ENCODE measurements at regions not wholly inside any gene's neighbourhood (a gene's known extent, or its start where the extent isn't known, plus 50 kb on each side); places are given as distances from the start of the nearest gene placed in this dataset.

DNA sequence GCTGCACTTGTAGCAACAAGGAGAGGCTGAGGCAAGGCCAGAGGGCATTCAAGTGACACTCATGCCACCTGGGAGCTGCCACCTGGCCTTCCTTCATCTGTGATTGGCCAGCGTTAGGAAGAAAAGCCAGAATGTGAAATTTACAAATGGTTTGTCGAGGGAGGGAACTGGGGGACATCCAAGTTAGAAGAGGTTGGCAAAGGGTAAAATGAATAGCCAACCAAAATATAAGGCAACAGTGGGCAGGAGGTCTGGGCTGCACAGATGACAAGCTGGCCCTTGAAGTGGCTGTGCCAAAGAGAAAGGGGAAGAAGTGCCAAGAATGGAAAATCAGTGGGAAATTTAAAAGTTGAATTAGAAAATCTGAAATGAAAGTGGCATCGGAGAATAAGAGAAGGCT, 221.4 kb downstream of the C11orf91 start:
- TF ChIP-seq, protein P1, sequence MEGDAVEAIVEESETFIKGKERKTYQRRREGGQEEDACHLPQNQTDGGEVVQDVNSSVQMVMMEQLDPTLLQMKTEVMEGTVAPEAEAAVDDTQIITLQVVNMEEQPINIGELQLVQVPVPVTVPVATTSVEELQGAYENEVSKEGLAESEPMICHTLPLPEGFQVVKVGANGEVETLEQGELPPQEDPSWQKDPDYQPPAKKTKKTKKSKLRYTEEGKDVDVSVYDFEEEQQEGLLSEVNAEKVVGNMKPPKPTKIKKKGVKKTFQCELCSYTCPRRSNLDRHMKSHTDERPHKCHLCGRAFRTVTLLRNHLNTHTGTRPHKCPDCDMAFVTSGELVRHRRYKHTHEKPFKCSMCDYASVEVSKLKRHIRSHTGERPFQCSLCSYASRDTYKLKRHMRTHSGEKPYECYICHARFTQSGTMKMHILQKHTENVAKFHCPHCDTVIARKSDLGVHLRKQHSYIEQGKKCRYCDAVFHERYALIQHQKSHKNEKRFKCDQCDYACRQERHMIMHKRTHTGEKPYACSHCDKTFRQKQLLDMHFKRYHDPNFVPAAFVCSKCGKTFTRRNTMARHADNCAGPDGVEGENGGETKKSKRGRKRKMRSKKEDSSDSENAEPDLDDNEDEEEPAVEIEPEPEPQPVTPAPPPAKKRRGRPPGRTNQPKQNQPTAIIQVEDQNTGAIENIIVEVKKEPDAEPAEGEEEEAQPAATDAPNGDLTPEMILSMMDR (conservative IDR thresholded peaks at IDR 0.05; ENCODE audit: low read depth, low read length): no peak
- TF ChIP-seq EZH2 (IDR thresholded peaks at IDR 0.05; ENCODE audit: low read length, unreplicated experiment): no peak
- no peak for TF ChIP-seq EZH2phosphoT487 (IDR thresholded peaks at IDR 0.05; ENCODE audit: borderline replicate concordance, low read length)

All from PC-3 (cell line).